ENCODE measurements at regions not wholly inside any gene's neighbourhood (a gene's known extent, or its start where the extent isn't known, plus 50 kb on each side); places are given as distances from the start of the nearest gene placed in this dataset.

DNA sequence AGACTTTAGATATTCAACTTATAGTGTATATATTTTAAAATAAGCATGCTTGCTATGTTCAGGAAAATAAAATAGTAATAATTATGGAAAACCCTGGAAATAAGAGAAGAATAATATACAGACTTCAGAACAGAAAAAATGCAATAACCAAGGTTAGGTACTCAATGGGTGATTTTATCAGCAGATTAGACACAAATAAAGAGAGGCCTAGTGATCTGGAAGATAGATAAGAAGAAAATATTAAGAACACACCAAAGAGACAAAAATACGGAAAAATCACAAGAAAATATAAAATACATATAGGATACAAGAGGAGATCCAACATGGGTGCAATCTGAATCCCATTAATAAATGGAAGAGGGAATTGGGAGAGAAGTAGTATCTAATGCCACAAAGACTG, 1348.5 kb upstream of the WWC1 start:
- dilution Hi-C loops (cut with MboI; ENCODE audit: extremely low pct_ligation_motif_present, low sequenced_read_pairs), result no loop called here

More for the DNA sequence above, 1348.5 kb upstream of the WWC1 start:
- Histone ChIP-seq H3K79me2 (ENCODE audit: control insufficient read depth, insufficient read depth, low read length) (no peaks in the 10 kb centered on the region), H2AFZ (ENCODE audit: low read depth, low read length) (no peak overlapping the region), H3K27me3 (ENCODE audit: control insufficient read depth in 2 of 2, insufficient read depth in 2 of 2, low read length in 2 of 2) (no peaks in the 10 kb centered on the region), H3K9me1 (replicated peaks; ENCODE audit: control insufficient read depth, extremely low read depth, insufficient read depth, low read length) (no peaks in the 10 kb centered on the region), H3K4me1 (ENCODE audit: control insufficient read depth, extremely low read depth, insufficient read depth, low read length) (no peaks in the 10 kb centered on the region), H4K20me1 (replicated peaks; ENCODE audit: control insufficient read depth, extremely low read depth, insufficient read depth, low read length) (no peaks in the 10 kb centered on the region), H3K27ac (ENCODE audit: insufficient read depth, low read depth, low read length) (no peak overlapping the region), H3K4me3 (replicated peaks in 1 of 3; ENCODE audit: insufficient read depth in 1 of 3, low read depth in 1 of 3, low read length in 3 of 3) (no peak overlapping the region), H3K4me2 (ENCODE audit: insufficient read depth, low read length) (no peak overlapping the region), H3K36me3 (ENCODE audit: control insufficient read depth in 2 of 2, extremely low read depth in 1 of 2, insufficient read depth in 2 of 2, low read length in 2 of 2) (no peaks in the 10 kb centered on the region), H3K9ac (replicated peaks; ENCODE audit: extremely low read depth, insufficient read depth, low read length) (no peak overlapping the region), H3K9me3 (replicated peaks; ENCODE audit: control insufficient read depth, insufficient read depth, low read length) (no peaks in the 10 kb centered on the region)
- TF ChIP-seq POLR2AphosphoS5 (IDR thresholded peaks at IDR 0.05; ENCODE audit: insufficient read depth, low read depth, low read length) (no peak), MYC (IDR thresholded peaks at IDR 0.05; ENCODE audit: low read depth, low read length) (no peak), FOS (IDR thresholded peaks at IDR 0.05; ENCODE audit: borderline replicate concordance, insufficient read depth, low read length) (no peak), JUN (IDR thresholded peaks at IDR 0.05; ENCODE audit: borderline replicate concordance, insufficient read depth, insufficient read length, low read depth) (no peak), EZH2 (IDR thresholded peaks at IDR 0.05; ENCODE audit: borderline replicate concordance, low read depth, low read length, severe bottlenecking) (no peak), POLR2A (IDR thresholded peaks at IDR 0.05; ENCODE audit: low read depth, low read length) (no peak), GATA2 (IDR thresholded peaks at IDR 0.05; ENCODE audit: insufficient read depth, insufficient read length, low read depth, low read length) (no peak)
- TF ChIP-seq, protein P1, sequence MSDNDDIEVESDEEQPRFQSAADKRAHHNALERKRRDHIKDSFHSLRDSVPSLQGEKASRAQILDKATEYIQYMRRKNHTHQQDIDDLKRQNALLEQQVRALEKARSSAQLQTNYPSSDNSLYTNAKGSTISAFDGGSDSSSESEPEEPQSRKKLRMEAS (IDR thresholded peaks at IDR 0.05; ENCODE audit: insufficient read depth, insufficient read length), result no peak
- TF ChIP-seq, protein P2, sequence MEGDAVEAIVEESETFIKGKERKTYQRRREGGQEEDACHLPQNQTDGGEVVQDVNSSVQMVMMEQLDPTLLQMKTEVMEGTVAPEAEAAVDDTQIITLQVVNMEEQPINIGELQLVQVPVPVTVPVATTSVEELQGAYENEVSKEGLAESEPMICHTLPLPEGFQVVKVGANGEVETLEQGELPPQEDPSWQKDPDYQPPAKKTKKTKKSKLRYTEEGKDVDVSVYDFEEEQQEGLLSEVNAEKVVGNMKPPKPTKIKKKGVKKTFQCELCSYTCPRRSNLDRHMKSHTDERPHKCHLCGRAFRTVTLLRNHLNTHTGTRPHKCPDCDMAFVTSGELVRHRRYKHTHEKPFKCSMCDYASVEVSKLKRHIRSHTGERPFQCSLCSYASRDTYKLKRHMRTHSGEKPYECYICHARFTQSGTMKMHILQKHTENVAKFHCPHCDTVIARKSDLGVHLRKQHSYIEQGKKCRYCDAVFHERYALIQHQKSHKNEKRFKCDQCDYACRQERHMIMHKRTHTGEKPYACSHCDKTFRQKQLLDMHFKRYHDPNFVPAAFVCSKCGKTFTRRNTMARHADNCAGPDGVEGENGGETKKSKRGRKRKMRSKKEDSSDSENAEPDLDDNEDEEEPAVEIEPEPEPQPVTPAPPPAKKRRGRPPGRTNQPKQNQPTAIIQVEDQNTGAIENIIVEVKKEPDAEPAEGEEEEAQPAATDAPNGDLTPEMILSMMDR (IDR thresholded peaks at IDR 0.05; ENCODE audit: extremely low read depth in 1 of 2, insufficient read depth in 1 of 2, low read depth in 1 of 2, low read length in 2 of 2), result no peak
- ChIA-PET POLR2A (no interaction called here), CTCF (no interaction called here)
- no peak for FAIRE-seq
- intact Hi-C loops (cut with micrococcal nuclease), result no loop called here
- no TSS peak for BruUV-seq (replicated peaks)
- no peak for DNase-seq (ENCODE audit: low read depth, low spot score)

Measured in endothelial cell of umbilical vein (primary cell).